ENCODE measurements at regions not wholly inside any gene's neighbourhood (a gene's known extent, or its start where the extent isn't known, plus 50 kb on each side); places are given as distances from the start of the nearest gene placed in this dataset.

DNA sequence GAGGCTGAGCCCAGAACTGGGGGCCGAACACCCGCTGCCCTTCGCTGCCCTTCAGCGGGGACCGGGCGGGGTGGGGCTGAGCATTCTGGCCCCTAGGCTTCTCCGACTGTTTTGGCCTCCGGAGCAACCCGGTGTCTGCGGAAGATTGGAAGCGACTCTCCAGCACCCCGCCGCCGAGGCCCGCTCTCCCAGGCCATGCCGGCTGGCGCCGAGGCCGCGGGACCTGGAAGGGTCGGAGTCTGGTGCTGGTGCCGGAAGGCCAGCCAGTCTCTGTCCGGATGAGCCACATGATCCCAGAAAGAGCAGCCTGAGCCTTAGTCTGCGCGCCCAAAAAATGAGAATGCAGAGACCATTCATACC, 272.0 kb downstream of the FOXD2 start:
- ATAC-seq (peak; percentile 12 to 49), DNase-seq (no peak)
- peaks cover 9 to 16% of the 10 kb centered on the region in 2 donors for H3K4me1 ChIP-seq
- in situ Hi-C loops (cut with MboI; ENCODE audit: low sequenced_read_pairs in 4 of 4), result loop anchor here (10.0 to 25.0 kb wide), 8 partner anchors 175 to 535 kb away; partner anchors contain the start of genes PDZK1IP1 (in 3 of the 4) and FOXD2 (in 1 of the 4)
- H3K9me3 ChIP-seq, result no peaks in the 10 kb centered on the region
- intact Hi-C loops (cut with DNase I; ENCODE audit: low total_unique reads), result loop anchor here (1.0 to 5.0 kb wide), 3 partner anchors 183 to 533 kb away; no protein-coding TSS in a partner anchor
- H3K36me3 ChIP-seq, result no peaks in the 10 kb centered on the region
- H3K27me3 ChIP-seq, result peaks cover 58 to 68% (median 66%) of the 10 kb centered on the region in 3 donors
- no peak for TF ChIP-seq POLR2A (IDR thresholded peaks at IDR 0.05)
- TF ChIP-seq, protein P1, sequence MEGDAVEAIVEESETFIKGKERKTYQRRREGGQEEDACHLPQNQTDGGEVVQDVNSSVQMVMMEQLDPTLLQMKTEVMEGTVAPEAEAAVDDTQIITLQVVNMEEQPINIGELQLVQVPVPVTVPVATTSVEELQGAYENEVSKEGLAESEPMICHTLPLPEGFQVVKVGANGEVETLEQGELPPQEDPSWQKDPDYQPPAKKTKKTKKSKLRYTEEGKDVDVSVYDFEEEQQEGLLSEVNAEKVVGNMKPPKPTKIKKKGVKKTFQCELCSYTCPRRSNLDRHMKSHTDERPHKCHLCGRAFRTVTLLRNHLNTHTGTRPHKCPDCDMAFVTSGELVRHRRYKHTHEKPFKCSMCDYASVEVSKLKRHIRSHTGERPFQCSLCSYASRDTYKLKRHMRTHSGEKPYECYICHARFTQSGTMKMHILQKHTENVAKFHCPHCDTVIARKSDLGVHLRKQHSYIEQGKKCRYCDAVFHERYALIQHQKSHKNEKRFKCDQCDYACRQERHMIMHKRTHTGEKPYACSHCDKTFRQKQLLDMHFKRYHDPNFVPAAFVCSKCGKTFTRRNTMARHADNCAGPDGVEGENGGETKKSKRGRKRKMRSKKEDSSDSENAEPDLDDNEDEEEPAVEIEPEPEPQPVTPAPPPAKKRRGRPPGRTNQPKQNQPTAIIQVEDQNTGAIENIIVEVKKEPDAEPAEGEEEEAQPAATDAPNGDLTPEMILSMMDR (IDR thresholded peaks at IDR 0.05 in 4 of 5, conservative IDR thresholded peaks at IDR 0.05 in 1 of 5), result no peak
- H3K4me3 ChIP-seq, result peak overlapping the region; percentile 42 to 62 (median 52)
- H3K27ac ChIP-seq, result no peak overlapping the region

DNA sequence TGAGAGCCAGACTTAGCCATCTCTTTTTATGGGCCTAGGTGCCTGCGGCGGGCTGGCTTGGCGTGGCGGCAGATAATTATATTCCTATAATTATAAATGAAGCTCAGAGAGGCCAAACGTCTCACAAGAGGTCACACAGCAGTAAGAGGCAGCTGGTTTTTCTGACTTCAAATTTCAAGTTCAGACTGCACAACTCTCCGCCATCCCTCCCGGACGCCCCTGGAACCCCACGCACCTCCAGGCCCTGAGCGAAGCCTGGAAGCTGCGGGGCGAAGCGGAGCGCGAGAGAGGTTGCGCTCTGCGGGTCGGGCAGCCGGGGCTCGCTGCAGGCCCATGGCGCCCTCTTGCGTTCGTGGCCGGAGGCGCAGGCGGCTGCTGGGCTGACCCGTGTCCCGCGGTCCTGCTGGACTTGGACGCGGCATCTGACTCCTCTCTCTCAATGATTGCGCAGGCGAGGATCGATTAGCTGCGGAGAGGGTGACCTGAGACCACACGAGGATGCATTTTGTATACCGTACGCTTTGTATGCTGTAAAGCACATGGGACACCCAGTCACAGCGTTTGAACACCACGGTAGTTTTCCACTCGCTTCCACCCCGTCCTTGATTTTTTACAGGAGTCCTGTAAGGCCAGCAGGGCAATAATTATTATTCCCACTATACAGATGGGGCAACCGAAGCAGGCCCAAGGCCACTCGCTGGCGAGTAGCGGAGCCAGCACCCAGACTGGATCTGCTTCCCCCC, 272.7 kb downstream of the FOXD2 start:
- Histone ChIP-seq H3K4me3 (peak overlapping the region; percentile 42 to 62 (median 52)), H3K9me3 (no peaks in the 10 kb centered on the region), H3K27ac (no peak overlapping the region), H3K27me3 (peaks cover 58 to 68% (median 66%) of the 10 kb centered on the region in 3 donors), H3K4me1 (peaks cover 9 to 16% of the 10 kb centered on the region in 2 donors), H3K36me3 (no peaks in the 10 kb centered on the region)
- in situ Hi-C loops (cut with MboI; ENCODE audit: low sequenced_read_pairs in 4 of 4) (loop anchor here (10.0 to 25.0 kb wide), 6 partner anchors 186 to 523 kb away; partner anchors contain the start of genes PDZK1IP1 (in 3 of the 4) and FOXD2 (in 1 of the 4)), intact Hi-C loops (cut with DNase I; ENCODE audit: low total_unique reads) (loop anchor here (1.0 to 5.0 kb wide), 3 partner anchors 183 to 533 kb away; no protein-coding TSS in a partner anchor)
- peak; percentile 79 to 81 for ATAC-seq
- TF ChIP-seq, protein P1 (IDR thresholded peaks at IDR 0.05 in 4 of 5, conservative IDR thresholded peaks at IDR 0.05 in 1 of 5), result peak; percentile 86 to 99 (median 94)
- TF ChIP-seq POLR2A (IDR thresholded peaks at IDR 0.05), result no peak
- peak; percentile 38 to 52 for DNase-seq
